BLaER1 treated with 17β-estradiol and CSF1 and Interleukin-3, amounts not matched to agents 10 nM and 100 nM (cell line): ENCODE measurements at regions not wholly inside any gene's neighbourhood (a gene's known extent, or its start where the extent isn't known, plus 50 kb on each side); places are given as distances from the start of the nearest gene placed in this dataset.

Source experiments
- H3K27ac ChIP-seq, 11 experiments: shearing (Covaris generic); formaldehyde crosslinking; 2 replicates each; pipeline ENCODE4 v1.8.1; 2022
- H3K27me3 ChIP-seq, 11 experiments: shearing (Covaris generic); formaldehyde crosslinking; 2 replicates each; pipeline ENCODE4 v1.8.1; 2022
- H3K36me3 ChIP-seq, 11 experiments: shearing (Covaris generic); formaldehyde crosslinking; 2 replicates each; pipeline ENCODE4 v1.8.1; 2022
- H3K4me1 ChIP-seq, 10 experiments: shearing (Covaris generic); formaldehyde crosslinking; 2 replicates each; pipeline ENCODE4 v1.8.1; 2022
- H3K4me2 ChIP-seq, 11 experiments: shearing (Covaris generic); formaldehyde crosslinking; 2 replicates each; pipeline ENCODE4 v1.8.1; 2022
- H3K4me3 ChIP-seq, 10 experiments: shearing (Covaris generic); formaldehyde crosslinking; 2 replicates each; pipeline ENCODE4 v1.8.1; 2022
- H3K9ac ChIP-seq, 11 experiments: shearing (Covaris generic); formaldehyde crosslinking; 2 replicates each; pipeline ENCODE4 v1.8.1; 2022
- H3K9me3 ChIP-seq, 11 experiments: shearing (Covaris generic); formaldehyde crosslinking; replicated peaks in 1 of 11; 2 replicates each; pipeline ENCODE4 v1.8.1; 2022
- H4K20me1 ChIP-seq, 11 experiments: shearing (Covaris generic); formaldehyde crosslinking; 2 replicates each; pipeline ENCODE4 v1.8.1; 2022
- Cebpa-rat ChIP-seq, 11 experiments: shearing (Covaris generic); IDR thresholded peaks; 2 replicates each; pipeline ENCODE4 v1.8.1; 2022

- no peaks in the 10 kb centered on the region for H3K36me3 ChIP-seq
- H3K9ac ChIP-seq, result no peak overlapping the region
- no peak overlapping the region for H3K4me3 ChIP-seq
- TF ChIP-seq Cebpa-rat (IDR thresholded peaks at IDR 0.05), result no peak
- H4K20me1 ChIP-seq, result no peaks in the 10 kb centered on the region
- no peak overlapping the region for H3K27ac ChIP-seq
- peaks cover 9 to 54% (median 42%) of the 10 kb centered on the region in 10 experiments; a peak in 19 of 20 replicates for H3K4me1 ChIP-seq
- peak overlapping the region in 3 of 11 experiments; percentile 5 to 86 (median 86); a peak in 3 of 22 replicates for H3K4me2 ChIP-seq
- H3K9me3 ChIP-seq, result no peaks in the 10 kb centered on the region
- H3K27me3 ChIP-seq, result no peaks in the 10 kb centered on the region
Measured at GRCh38 chr5:10858945-10859344, 97.9 kb upstream of the DAP start.

DNA sequence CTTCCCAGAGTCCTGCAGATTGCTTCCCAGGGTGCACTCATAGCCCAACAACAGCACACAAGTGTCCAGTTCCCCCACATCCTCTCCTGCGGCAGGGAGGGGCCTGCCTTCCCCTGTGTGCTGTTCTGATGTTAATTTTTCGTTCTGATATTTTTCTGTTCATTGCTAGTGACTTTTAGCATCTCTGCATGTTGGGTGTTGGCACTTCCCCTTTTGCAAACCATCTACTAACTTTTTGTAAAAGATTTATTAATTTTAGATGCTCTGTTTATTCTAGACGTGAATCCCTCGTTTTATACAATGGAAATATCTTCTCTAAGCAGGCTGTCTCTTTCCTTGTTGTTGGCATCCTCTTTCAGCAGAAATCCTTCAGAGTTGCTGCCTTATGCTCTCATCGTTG lies 97.3 kb upstream of the DAP start:
- peaks cover 9 to 61% (median 48%) of the 10 kb centered on the region in 10 experiments; a peak in 19 of 20 replicates for H3K4me1 ChIP-seq
- no peaks in the 10 kb centered on the region for H3K27me3 ChIP-seq
- no peaks in the 10 kb centered on the region for H3K36me3 ChIP-seq
- H3K27ac ChIP-seq, result no peak overlapping the region; a peak in 1 of 22 replicates
- peak overlapping the region in 5 of 11 experiments; percentile 76 to 86 (median 81); a peak in 8 of 22 replicates for H3K4me2 ChIP-seq
- no peaks in the 10 kb centered on the region for H3K9me3 ChIP-seq
- no peak for TF ChIP-seq Cebpa-rat (IDR thresholded peaks at IDR 0.05)
- H3K4me3 ChIP-seq, result no peak overlapping the region
- H3K9ac ChIP-seq, result no peak overlapping the region
- H4K20me1 ChIP-seq, result no peaks in the 10 kb centered on the region

DNA sequence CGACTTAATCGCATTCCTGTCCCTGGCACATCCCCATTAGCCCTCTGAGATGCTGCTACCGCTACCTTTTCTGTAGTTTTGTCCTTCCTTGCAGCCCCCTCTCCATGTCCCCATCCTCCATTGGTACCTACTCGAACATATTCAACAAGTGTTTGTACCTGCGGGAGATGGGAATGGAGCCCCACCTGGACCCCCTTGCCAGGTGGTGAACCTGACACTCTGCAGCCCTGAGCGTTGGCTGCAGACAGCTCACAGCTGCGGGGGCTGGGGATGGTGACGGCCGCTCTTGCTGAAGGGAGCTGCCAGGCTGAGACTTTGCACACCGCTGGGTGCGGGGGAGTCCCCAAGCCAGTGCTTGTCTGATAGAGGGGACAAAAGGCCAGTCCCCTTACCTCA lies 96.3 kb upstream of the DAP start:
- TF ChIP-seq Cebpa-rat (IDR thresholded peaks at IDR 0.05), result no peak
- no peaks in the 10 kb centered on the region for H3K27me3 ChIP-seq
- peaks cover 9 to 70% (median 56%) of the 10 kb centered on the region in 10 experiments; a peak in 19 of 20 replicates for H3K4me1 ChIP-seq
- peak overlapping the region in 1 of 11 experiments; percentile 82; a peak in 1 of 22 replicates for H3K27ac ChIP-seq
- H3K4me2 ChIP-seq, result peak overlapping the region in 5 of 11 experiments; percentile 76 to 86 (median 81); a peak in 9 of 22 replicates
- no peaks in the 10 kb centered on the region for H4K20me1 ChIP-seq
- no peaks in the 10 kb centered on the region for H3K36me3 ChIP-seq
- H3K9me3 ChIP-seq, result peaks cover 0 to 3% (median 0%) of the 10 kb centered on the region in 11 experiments; a peak in 2 of 22 replicates
- H3K4me3 ChIP-seq, result no peak overlapping the region
- no peak overlapping the region for H3K9ac ChIP-seq

DNA sequence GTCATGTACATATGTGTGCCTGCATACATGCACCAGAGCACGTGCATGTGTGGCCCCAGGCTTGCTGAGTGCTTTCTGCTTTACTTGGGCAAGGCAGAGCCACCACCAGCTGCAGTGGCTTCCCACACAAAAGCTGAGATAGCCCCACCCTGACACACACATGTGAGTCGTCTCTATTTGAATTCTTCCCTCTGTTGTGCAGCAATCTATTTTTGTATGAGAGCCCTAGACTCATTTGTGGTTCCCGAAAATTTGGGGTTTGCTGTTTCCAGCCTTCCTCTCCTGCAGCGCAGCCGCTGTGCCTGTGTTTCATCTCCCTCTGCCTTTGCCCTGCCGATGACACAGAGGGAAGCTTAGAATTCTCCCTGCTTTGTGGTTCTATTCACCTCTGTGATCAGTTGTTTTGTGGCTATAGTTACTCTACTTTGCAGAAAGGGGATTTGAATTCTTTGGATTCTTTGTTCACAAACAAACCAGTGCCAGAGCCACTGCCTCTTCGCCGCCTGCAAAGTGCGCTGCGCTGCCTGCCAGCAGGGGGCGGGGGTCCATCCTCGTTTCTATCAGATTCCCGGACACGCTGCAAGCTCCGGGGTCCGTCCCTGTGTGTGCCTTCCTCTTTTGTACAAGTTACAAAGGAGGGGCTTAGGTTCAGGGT lies 95.8 kb upstream of the DAP start:
- Histone ChIP-seq H4K20me1 (no peaks in the 10 kb centered on the region), H3K9me3 (peaks cover 0 to 6% (median 0%) of the 10 kb centered on the region in 11 experiments; a peak in 2 of 22 replicates), H3K9ac (no peak overlapping the region), H3K4me2 (peak overlapping the region in 8 of 11 experiments; percentile 58 to 86 (median 78); a peak in 14 of 22 replicates), H3K27ac (peak overlapping the region in 2 of 11 experiments; percentile 72 to 82; a peak in 2 of 22 replicates), H3K36me3 (no peaks in the 10 kb centered on the region), H3K4me1 (peaks cover 9 to 76% (median 59%) of the 10 kb centered on the region in 10 experiments; a peak in 19 of 20 replicates), H3K27me3 (no peaks in the 10 kb centered on the region), H3K4me3 (no peak overlapping the region)
- TF ChIP-seq Cebpa-rat (IDR thresholded peaks at IDR 0.05), result no peak

DNA sequence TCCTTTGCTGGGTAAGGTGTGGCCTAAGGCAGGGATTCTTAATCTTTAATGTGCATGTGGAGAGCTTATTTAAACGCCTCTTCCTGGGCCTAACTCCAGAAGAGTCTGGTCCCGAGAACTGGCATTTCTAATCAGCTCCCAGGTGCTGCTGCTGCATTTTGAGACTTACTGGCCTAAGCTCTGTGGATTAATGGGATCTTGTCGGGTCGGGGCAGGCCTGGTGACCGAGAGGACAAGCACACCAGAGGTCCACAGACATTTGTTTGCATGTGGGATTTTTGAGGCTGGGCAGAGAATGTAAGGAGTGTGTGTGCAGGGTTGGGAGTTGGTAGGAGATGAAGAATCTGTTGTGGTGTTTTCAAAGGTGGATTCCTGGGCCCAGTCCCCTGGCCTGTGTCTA lies 95.0 kb upstream of the DAP start:
- Histone ChIP-seq H3K9ac (peak overlapping the region in 2 of 11 experiments; percentile 44 to 64; a peak in 2 of 22 replicates), H3K36me3 (no peaks in the 10 kb centered on the region), H3K4me1 (peaks cover 9 to 82% (median 59%) of the 10 kb centered on the region in 10 experiments; a peak in 19 of 20 replicates), H3K27me3 (no peaks in the 10 kb centered on the region), H3K4me3 (no peak overlapping the region), H3K4me2 (peak overlapping the region in 8 of 11 experiments; percentile 58 to 86 (median 78); a peak in 16 of 22 replicates), H4K20me1 (no peaks in the 10 kb centered on the region), H3K27ac (peak overlapping the region in 7 of 11 experiments; percentile 54 to 82 (median 74); a peak in 12 of 22 replicates), H3K9me3 (peaks cover 0 to 6% (median 0%) of the 10 kb centered on the region in 11 experiments; a peak in 2 of 22 replicates)
- no peak for TF ChIP-seq Cebpa-rat (IDR thresholded peaks at IDR 0.05)

DNA sequence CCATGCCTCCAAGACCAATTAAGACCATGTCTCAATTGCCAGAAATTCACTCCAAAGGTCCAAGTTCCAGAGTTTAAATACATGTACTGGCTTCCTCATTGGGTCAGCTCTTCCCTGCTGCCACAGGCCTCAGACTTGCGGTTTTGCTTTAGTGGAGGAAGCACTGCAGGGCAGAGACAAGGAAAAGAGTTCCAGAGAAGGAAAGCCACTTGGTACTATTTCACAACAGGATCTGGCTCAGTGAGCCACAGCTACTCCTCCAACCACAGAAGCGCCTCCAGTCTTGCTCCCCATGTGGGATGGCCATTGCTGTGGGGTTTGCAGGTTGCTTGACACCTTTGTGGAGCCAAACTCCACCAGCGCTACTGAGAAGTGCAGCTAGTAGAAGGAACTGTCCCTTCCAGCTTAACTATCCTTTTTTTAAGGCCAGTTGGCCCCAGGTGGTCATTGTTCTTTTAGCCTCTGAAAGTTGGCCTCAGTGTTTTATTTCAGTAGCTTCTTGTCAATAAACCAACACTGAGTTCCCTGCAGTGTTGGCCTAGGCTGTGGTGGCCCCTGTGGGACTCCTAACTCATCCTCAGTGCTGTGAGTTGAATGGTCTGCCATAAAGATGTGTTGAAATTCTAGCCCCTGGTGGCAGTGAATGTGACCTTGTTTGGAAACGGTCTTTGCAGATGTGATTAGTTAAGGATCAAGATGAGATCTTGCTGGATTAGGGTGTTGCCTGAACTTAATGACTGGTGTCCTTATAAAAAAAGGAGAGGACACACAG lies 93.7 kb upstream of the DAP start:
- H3K27me3 ChIP-seq, result no peaks in the 10 kb centered on the region

GRCh38 chr5:10853154-10853553 lies 92.1 kb upstream of the DAP start:
- no peak for TF ChIP-seq Cebpa-rat (IDR thresholded peaks at IDR 0.05)
- 0 out of 20 replicates have a peak overlapping the region, but pooled peaks of 1 of the 10 experiments have one; percentile 20 for H3K4me3 ChIP-seq
- no peak overlapping the region for H3K9ac ChIP-seq
- peaks cover 0 to 6% (median 0%) of the 10 kb centered on the region in 11 experiments; a peak in 3 of 22 replicates for H3K9me3 ChIP-seq
- H3K4me2 ChIP-seq, result peak overlapping the region in 8 of 11 experiments; percentile 58 to 86 (median 78); a peak in 15 of 22 replicates
- H3K27ac ChIP-seq, result peak overlapping the region in 6 of 11 experiments; percentile 65 to 82 (median 76); a peak in 7 of 22 replicates
- no peaks in the 10 kb centered on the region for H4K20me1 ChIP-seq
- no peaks in the 10 kb centered on the region for H3K36me3 ChIP-seq
- no peaks in the 10 kb centered on the region for H3K27me3 ChIP-seq
- H3K4me1 ChIP-seq, result peaks cover 9 to 84% (median 60%) of the 10 kb centered on the region in 10 experiments; a peak in 19 of 20 replicates

More for the DNA sequence above, 93.7 kb upstream of the DAP start:
- H4K20me1 ChIP-seq, result no peaks in the 10 kb centered on the region
- H3K4me3 ChIP-seq, result peak overlapping the region in 3 of 10 experiments; percentile 17 to 25 (median 18); a peak in 2 of 20 replicates
- peak overlapping the region; percentile 33 to 86 (median 77); a peak in 21 of 22 replicates for H3K4me2 ChIP-seq
- peak in 9 of 11 experiments; percentile 16 to 83 (median 69); a peak in 12 of 22 replicates for TF ChIP-seq Cebpa-rat (IDR thresholded peaks at IDR 0.05)
- H3K9me3 ChIP-seq, result peaks cover 0 to 6% (median 0%) of the 10 kb centered on the region in 11 experiments; a peak in 2 of 22 replicates
- no peaks in the 10 kb centered on the region for H3K36me3 ChIP-seq
- H3K27ac ChIP-seq, result peak overlapping the region in 8 of 11 experiments; percentile 47 to 82 (median 73); a peak in 16 of 22 replicates
- peaks cover 9 to 89% (median 61%) of the 10 kb centered on the region in 10 experiments; a peak in 19 of 20 replicates for H3K4me1 ChIP-seq
- peak overlapping the region in 6 of 11 experiments; percentile 6 to 64 (median 48); a peak in 10 of 22 replicates for H3K9ac ChIP-seq

- peaks cover 7 to 16% (median 8%) of the 10 kb centered on the region in 11 experiments; a peak in 21 of 22 replicates for H3K9me3 ChIP-seq
- H3K36me3 ChIP-seq, result no peaks in the 10 kb centered on the region
- H3K4me2 ChIP-seq, result peak overlapping the region in 3 of 11 experiments; percentile 14 to 25 (median 15); a peak in 2 of 22 replicates
- H3K27me3 ChIP-seq, result no peaks in the 10 kb centered on the region
- no peak for TF ChIP-seq Cebpa-rat (IDR thresholded peaks at IDR 0.05)
- H3K4me3 ChIP-seq, result no peak overlapping the region
- peaks cover 2 to 45% (median 26%) of the 10 kb centered on the region in 10 experiments; a peak in 19 of 20 replicates for H3K4me1 ChIP-seq
- H3K9ac ChIP-seq, result no peak overlapping the region
- H3K27ac ChIP-seq, result no peak overlapping the region
- no peaks in the 10 kb centered on the region for H4K20me1 ChIP-seq
Measured at GRCh38 chr5:10849278-10849677, 88.2 kb upstream of the DAP start.
